ENCODE measurements at regions not wholly inside any gene's neighbourhood (a gene's known extent, or its start where the extent isn't known, plus 50 kb on each side); places are given as distances from the start of the nearest gene placed in this dataset.

- H3K9me3 ChIP-seq (ENCODE audit: control insufficient read depth, insufficient read depth, low read length): no peaks in the 10 kb centered on the region
- H3K9ac ChIP-seq (ENCODE audit: low read depth, low read length): no peak overlapping the region
- in situ Hi-C loops (cut with MboI; ENCODE audit: low sequenced_read_pairs): no loop called here
- H3K14ac ChIP-seq (replicated peaks; ENCODE audit: low read depth, low read length): no peak overlapping the region
- dilution Hi-C loops (cut with HindIII; ENCODE audit: low sequenced_read_pairs, unreplicated experiment): no loop called here
- 83% methylated on average over 1 of the region's 4 CpGs; no CpG with 5 or more reads in 1 of the 2 experiments for WGBS, 2 experiments (ENCODE audit: extremely low coverage in 2 of 2, insufficient read length in 1 of 2)
- no peak overlapping the region for H4K5ac ChIP-seq (ENCODE audit: low read depth, low read length)
- H3K18ac ChIP-seq (ENCODE audit: low read depth, low read length): no peak overlapping the region
- no peaks in the 10 kb centered on the region for H3K9me1 ChIP-seq (ENCODE audit: insufficient read depth, low read length)
- BruUV-seq (replicated peaks): no TSS peak
- H2AFZ ChIP-seq (replicated peaks; ENCODE audit: low read length, poor library complexity): no peak overlapping the region
- no peak overlapping the region for H4K91ac ChIP-seq (ENCODE audit: insufficient read depth, low read depth, low read length)
- no peak overlapping the region for H2BK20ac ChIP-seq (ENCODE audit: low read depth, low read length)
- H2AK9ac ChIP-seq (replicated peaks; ENCODE audit: low read depth, low read length, poor library complexity): no peak overlapping the region
- no peak overlapping the region for H2BK5ac ChIP-seq (ENCODE audit: low read depth, low read length, poor library complexity, severe bottlenecking)
- ATAC-seq (ENCODE audit: low read depth) (no peak), DNase-seq (no peak)
- no peak overlapping the region for H3K27ac ChIP-seq (ENCODE audit: insufficient read depth, low read length)
- no peak overlapping the region for H4K8ac ChIP-seq (ENCODE audit: low read depth in 2 of 2, low read length in 2 of 2)
- H4K20me1 ChIP-seq (ENCODE audit: insufficient read depth, low read length): no peaks in the 10 kb centered on the region
- intact Hi-C loops (cut with micrococcal nuclease): no loop called here
- TF ChIP-seq SMC3 (IDR thresholded peaks at IDR 0.05; ENCODE audit: low read depth, low read length) (no peak), RAD21 (IDR thresholded peaks at IDR 0.05; ENCODE audit: low read length) (no peak), USF2 (IDR thresholded peaks at IDR 0.05; ENCODE audit: low read depth, low read length) (no peak), POLR2A (IDR thresholded peaks at IDR 0.05; ENCODE audit: low read depth, low read length) (no peak)
- TF ChIP-seq, protein P1, sequence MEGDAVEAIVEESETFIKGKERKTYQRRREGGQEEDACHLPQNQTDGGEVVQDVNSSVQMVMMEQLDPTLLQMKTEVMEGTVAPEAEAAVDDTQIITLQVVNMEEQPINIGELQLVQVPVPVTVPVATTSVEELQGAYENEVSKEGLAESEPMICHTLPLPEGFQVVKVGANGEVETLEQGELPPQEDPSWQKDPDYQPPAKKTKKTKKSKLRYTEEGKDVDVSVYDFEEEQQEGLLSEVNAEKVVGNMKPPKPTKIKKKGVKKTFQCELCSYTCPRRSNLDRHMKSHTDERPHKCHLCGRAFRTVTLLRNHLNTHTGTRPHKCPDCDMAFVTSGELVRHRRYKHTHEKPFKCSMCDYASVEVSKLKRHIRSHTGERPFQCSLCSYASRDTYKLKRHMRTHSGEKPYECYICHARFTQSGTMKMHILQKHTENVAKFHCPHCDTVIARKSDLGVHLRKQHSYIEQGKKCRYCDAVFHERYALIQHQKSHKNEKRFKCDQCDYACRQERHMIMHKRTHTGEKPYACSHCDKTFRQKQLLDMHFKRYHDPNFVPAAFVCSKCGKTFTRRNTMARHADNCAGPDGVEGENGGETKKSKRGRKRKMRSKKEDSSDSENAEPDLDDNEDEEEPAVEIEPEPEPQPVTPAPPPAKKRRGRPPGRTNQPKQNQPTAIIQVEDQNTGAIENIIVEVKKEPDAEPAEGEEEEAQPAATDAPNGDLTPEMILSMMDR (conservative IDR thresholded peaks at IDR 0.05; ENCODE audit: low read depth, low read length): no peak
- no peak overlapping the region for H2BK120ac ChIP-seq (ENCODE audit: low read depth, low read length)
- ChIA-PET CTCF (no interaction called here), POLR2A (ENCODE audit: unreplicated experiment) (no interaction called here)
- no peak overlapping the region for H2BK15ac ChIP-seq (ENCODE audit: low read depth, low read length)
- no peak overlapping the region for H3K4me2 ChIP-seq (ENCODE audit: low read depth, low read length)
- no peaks in the 10 kb centered on the region for H3K4me1 ChIP-seq (ENCODE audit: control insufficient read depth, insufficient read depth, low read length)
- no peaks in the 10 kb centered on the region for H3K79me1 ChIP-seq (ENCODE audit: low read depth in 1 of 2, low read length in 2 of 2)
- no peak overlapping the region for H3K56ac ChIP-seq (ENCODE audit: extremely low read depth, insufficient read depth, low read length)
- no peaks in the 10 kb centered on the region for H3K36me3 ChIP-seq (ENCODE audit: control insufficient read depth, insufficient read depth, low read length)
- no peak overlapping the region for H3K4ac ChIP-seq (ENCODE audit: low read depth, low read length)
- no peak overlapping the region for H3K23ac ChIP-seq (ENCODE audit: low read depth, low read length)
- no peak overlapping the region for H3K4me3 ChIP-seq (ENCODE audit: insufficient read depth, low read depth, low read length)
- H3K27me3 ChIP-seq (ENCODE audit: control insufficient read depth, insufficient read depth, low read length): peaks cover 34% of the 10 kb centered on the region
- H2AK5ac ChIP-seq (ENCODE audit: low read depth, low read length): no peak overlapping the region
Observed at GRCh38 chr15:69946870-69947269, 150.8 kb downstream of the TLE3 start.
